NCI-H2107 treated with DMSO at 0.1 percent for 48 hours (cell line): ENCODE measurements at regions not wholly inside any gene's neighbourhood (a gene's known extent, or its start where the extent isn't known, plus 50 kb on each side); places are given as distances from the start of the nearest gene placed in this dataset.
"Not testable (repeated sequence)": the region's sequence is repeated elsewhere in the genome, so short reads cannot be mapped to it uniquely, and the experiment has no call there.

Experiments
- DNase-seq: peaks from one replicate; lab custom pipeline; 2025; ENCODE audit not compliant: unreplicated experiment; lab: John Stamatoyannopoulos, UW

GRCh38 chr21:35294231-35294898 lies 245.3 kb upstream of the RUNX1 start:
- peak; percentile 96 for DNase-seq

- DNase-seq, result peak; percentile 88
Observed at GRCh38 chr21:35291973-35292627, 243.0 kb upstream of the RUNX1 start.

- no peak for DNase-seq
Observed at GRCh38 chr21:35291034-35291433, 241.9 kb upstream of the RUNX1 start.

- DNase-seq, result no peak
Observed at GRCh38 chr21:35288238-35288637, 239.1 kb upstream of the RUNX1 start.

- no peak for DNase-seq
Observed at GRCh38 chr21:35284199-35284598, 235.1 kb upstream of the RUNX1 start.

- DNase-seq, result no peak
Observed at GRCh38 chr21:35282944-35283343, 233.8 kb upstream of the RUNX1 start.

GRCh38 chr21:35281956-35282355 lies 232.9 kb upstream of the RUNX1 start:
- DNase-seq, result no peak

GRCh38 chr21:35280231-35280630 lies 231.1 kb upstream of the RUNX1 start:
- no peak for DNase-seq

GRCh38 chr21:35275776-35276175 lies 226.7 kb upstream of the RUNX1 start:
- DNase-seq, result no peak

- no peak for DNase-seq
Observed at GRCh38 chr21:35274923-35275322, 225.8 kb upstream of the RUNX1 start.

- DNase-seq, result no peak
Observed at GRCh38 chr21:35274090-35274489, 225.0 kb upstream of the RUNX1 start.

- no peak for DNase-seq
Observed at GRCh38 chr21:35273333-35273732, 224.2 kb upstream of the RUNX1 start.

- DNase-seq, result not testable (repeated sequence)
Observed at GRCh38 chr21:35271344-35272118, 222.4 kb upstream of the RUNX1 start.

- no peak for DNase-seq
Observed at GRCh38 chr21:35268817-35269216, 219.7 kb upstream of the RUNX1 start.

GRCh38 chr21:35268261-35268660 lies 219.2 kb upstream of the RUNX1 start:
- DNase-seq, result no peak

GRCh38 chr21:35266546-35266945 lies 217.4 kb upstream of the RUNX1 start:
- DNase-seq, result no peak

GRCh38 chr21:35265170-35265877 lies 216.2 kb upstream of the RUNX1 start:
- no peak for DNase-seq

- no peak for DNase-seq
Observed at GRCh38 chr21:35259457-35259856, 210.4 kb upstream of the RUNX1 start.

GRCh38 chr21:35258521-35258920 lies 209.4 kb upstream of the RUNX1 start:
- DNase-seq, result no peak

GRCh38 chr21:35257413-35257812 lies 208.3 kb upstream of the RUNX1 start:
- peak; percentile 72 for DNase-seq

GRCh38 chr21:35256468-35256988 lies 207.4 kb upstream of the RUNX1 start:
- peak; percentile 99 for DNase-seq
